IgD-negative memory B cell (primary cell): ENCODE measurements at regions not wholly inside any gene's neighbourhood (a gene's known extent, or its start where the extent isn't known, plus 50 kb on each side); places are given as distances from the start of the nearest gene placed in this dataset.
"Not testable (repeated sequence)": the region's sequence is repeated elsewhere in the genome, so short reads cannot be mapped to it uniquely, and the experiment has no call there.

ENCODE experiments used
- H3K27ac Mint-ChIP-seq, 3 donors: one replicate each; pipeline ENCODE4 v1.8.0; 2020 to 2022; ENCODE audit warnings: mild to moderate bottlenecking in 3 of 3, mixed read lengths in 3 of 3, moderate library complexity in 1 of 3
- H3K27me3 Mint-ChIP-seq: one replicate; pipeline ENCODE4 v1.8.0; 2021; ENCODE audit warnings: mixed read lengths
- H3K36me3 Mint-ChIP-seq: one replicate; pipeline ENCODE4 v1.8.0; 2020; ENCODE audit warnings: mild to moderate bottlenecking, mixed read lengths
- H3K4me1 Mint-ChIP-seq, 3 donors: one replicate each; pipeline ENCODE4 v1.8.0; 2020 to 2022; ENCODE audit warnings: mixed read lengths in 3 of 3, mild to moderate bottlenecking in 1 of 3
- H3K4me3 Mint-ChIP-seq, 4 donors: one replicate each; pipeline ENCODE4 v1.8.0; 2020 to 2022; ENCODE audit warnings: mild to moderate bottlenecking in 4 of 4, mixed read lengths in 4 of 4, moderate library complexity in 3 of 4
- H3K9me3 Mint-ChIP-seq, 3 donors: one replicate each; pipeline ENCODE4 v1.8.0; 2020 to 2021; ENCODE audit warnings: mixed read lengths in 3 of 3, mild to moderate bottlenecking in 1 of 3

GRCh38 chr5:92560698-92561401, 1020.2 kb downstream of the NR2F1-AS1 start:
- Mint-ChIP-seq H3K9me3 (peaks cover 1 to 6% (median 3%) of the 10 kb centered on the region in 3 donors), H3K27me3 (no peaks in the 10 kb centered on the region), H3K4me3 (no peak overlapping the region), H3K27ac (no peak overlapping the region), H3K36me3 (no peaks in the 10 kb centered on the region), H3K4me1 (no peaks in the 10 kb centered on the region)

- H3K9me3 Mint-ChIP-seq, result peaks cover 1 to 6% (median 3%) of the 10 kb centered on the region in 3 donors
- no peaks in the 10 kb centered on the region for H3K27me3 Mint-ChIP-seq
- H3K4me1 Mint-ChIP-seq, result no peaks in the 10 kb centered on the region
- peak overlapping the region in 1 of 3 donors; percentile 16 for H3K27ac Mint-ChIP-seq
- no peak overlapping the region for H3K4me3 Mint-ChIP-seq
- no peaks in the 10 kb centered on the region for H3K36me3 Mint-ChIP-seq
Observed at GRCh38 chr5:92559781-92560180, 1021.2 kb downstream of the NR2F1-AS1 start.

DNA sequence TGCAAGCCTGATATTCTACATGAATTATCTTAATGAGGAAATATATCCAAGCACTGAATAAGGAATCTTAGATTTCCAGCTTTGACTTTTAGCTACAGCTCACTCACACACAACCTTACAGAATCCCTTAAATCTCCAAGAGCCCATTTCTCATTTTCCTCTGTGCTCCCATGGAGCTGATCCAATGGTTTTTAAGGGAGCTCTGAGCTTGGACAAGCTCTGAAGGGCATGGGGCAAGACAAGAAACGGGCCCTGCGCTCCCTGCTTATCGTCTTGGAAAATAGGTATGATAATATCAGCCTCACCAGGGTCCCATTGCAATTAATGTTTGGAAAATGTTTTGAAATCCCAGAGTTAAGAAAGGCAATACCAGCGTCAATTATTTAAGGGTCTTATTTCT, 1021.7 kb downstream of the NR2F1-AS1 start:
- Mint-ChIP-seq H3K9me3 (peaks cover 1 to 6% (median 3%) of the 10 kb centered on the region in 3 donors), H3K4me3 (no peak overlapping the region), H3K27ac (no peak overlapping the region), H3K27me3 (no peaks in the 10 kb centered on the region), H3K4me1 (no peaks in the 10 kb centered on the region), H3K36me3 (no peaks in the 10 kb centered on the region)

GRCh38 chr5:92556747-92557146, 1024.3 kb downstream of the NR2F1-AS1 start:
- Mint-ChIP-seq H3K27me3 (no peaks in the 10 kb centered on the region), H3K36me3 (no peaks in the 10 kb centered on the region), H3K4me3 (no peak overlapping the region), H3K9me3 (peaks cover 1 to 6% (median 3%) of the 10 kb centered on the region in 3 donors), H3K4me1 (no peaks in the 10 kb centered on the region), H3K27ac (no peak overlapping the region)

DNA sequence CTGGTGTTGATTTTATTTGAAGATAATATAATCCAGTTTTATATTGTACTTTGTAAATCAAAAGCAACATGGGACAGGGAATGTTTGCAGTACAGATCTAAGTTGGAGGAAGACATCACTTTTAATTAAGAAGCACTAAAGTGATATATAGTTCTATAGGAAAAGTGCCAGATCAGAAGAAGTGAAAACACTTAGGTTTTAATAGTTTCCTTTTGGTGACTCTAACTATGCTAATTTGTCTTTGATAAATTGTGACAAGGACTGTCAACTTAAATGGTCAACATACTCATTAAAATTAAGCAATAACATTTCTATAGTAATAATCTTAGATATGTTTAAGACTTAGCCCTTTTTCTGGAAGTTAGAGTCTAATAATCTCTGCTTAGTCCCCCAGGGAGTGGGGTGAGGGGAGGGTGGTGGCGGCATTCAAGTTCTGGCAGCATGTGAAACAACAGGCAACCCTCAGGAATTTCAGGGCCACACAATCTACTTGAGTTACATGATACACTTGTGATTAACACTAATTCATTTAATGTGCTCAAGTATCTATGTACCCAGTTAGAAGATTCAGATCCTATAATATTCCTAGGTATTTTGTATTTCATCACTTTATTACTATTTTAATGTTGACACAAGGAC, 1026.5 kb downstream of the NR2F1-AS1 start:
- Mint-ChIP-seq H3K4me3 (no peak overlapping the region), H3K36me3 (no peaks in the 10 kb centered on the region), H3K9me3 (peaks cover 1 to 6% (median 3%) of the 10 kb centered on the region in 3 donors), H3K4me1 (no peaks in the 10 kb centered on the region), H3K27ac (no peak overlapping the region), H3K27me3 (no peaks in the 10 kb centered on the region)

DNA sequence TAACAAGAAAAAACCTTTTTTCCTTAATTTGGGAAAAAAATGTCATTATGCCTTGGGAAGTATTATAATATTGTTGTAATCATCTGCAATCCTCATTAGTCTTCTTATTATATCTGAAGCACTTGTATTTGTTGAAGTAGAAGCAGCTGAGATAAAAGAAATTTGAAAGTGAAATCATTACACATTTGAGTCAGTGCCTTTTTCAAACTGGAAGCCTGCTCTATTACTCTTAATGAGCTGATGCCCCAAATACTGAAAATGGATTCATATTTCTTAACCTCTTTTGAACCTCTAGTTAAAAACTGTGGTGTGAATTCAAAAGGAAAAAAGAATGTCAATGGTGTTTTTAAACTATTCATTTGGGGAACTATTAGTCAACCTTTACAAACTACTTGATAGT, 1027.7 kb downstream of the NR2F1-AS1 start:
- no peaks in the 10 kb centered on the region for H3K27me3 Mint-ChIP-seq
- H3K36me3 Mint-ChIP-seq, result no peaks in the 10 kb centered on the region
- H3K9me3 Mint-ChIP-seq, result peaks cover 1 to 6% (median 3%) of the 10 kb centered on the region in 3 donors
- no peak overlapping the region for H3K4me3 Mint-ChIP-seq
- no peaks in the 10 kb centered on the region for H3K4me1 Mint-ChIP-seq
- H3K27ac Mint-ChIP-seq, result no peak overlapping the region

GRCh38 chr5:92552206-92553160, 1028.5 kb downstream of the NR2F1-AS1 start:
- Mint-ChIP-seq H3K9me3 (peaks cover under 1 to 6% (median 3%) of the 10 kb centered on the region in 3 donors), H3K27ac (no peak overlapping the region), H3K36me3 (no peaks in the 10 kb centered on the region), H3K27me3 (no peaks in the 10 kb centered on the region), H3K4me1 (no peaks in the 10 kb centered on the region), H3K4me3 (no peak overlapping the region)

- Mint-ChIP-seq H3K36me3 (no peaks in the 10 kb centered on the region), H3K27me3 (no peaks in the 10 kb centered on the region), H3K9me3 (no peaks in the 10 kb centered on the region), H3K4me3 (no peak overlapping the region), H3K27ac (no peak overlapping the region), H3K4me1 (no peaks in the 10 kb centered on the region)
Observed at GRCh38 chr5:92548346-92548745, 1032.7 kb downstream of the NR2F1-AS1 start.

DNA sequence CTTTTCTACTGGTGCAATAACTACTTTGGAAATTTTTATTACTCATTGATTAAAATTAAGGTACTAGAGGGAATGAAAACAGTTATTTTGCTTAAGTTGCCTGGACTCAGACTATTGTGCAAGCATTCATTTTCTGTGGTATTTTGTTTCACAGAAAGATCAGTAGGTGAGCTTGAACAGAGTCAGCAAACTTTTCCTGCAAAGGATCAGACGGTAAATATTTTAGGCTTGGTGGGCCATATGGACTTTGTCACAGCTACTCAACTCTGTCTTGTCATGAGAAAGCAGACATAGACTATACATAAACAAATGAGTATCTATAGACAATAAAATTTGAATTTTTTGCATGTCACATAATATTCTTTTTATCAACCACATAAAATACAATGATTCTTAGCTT, 1036.4 kb downstream of the NR2F1-AS1 start:
- no peaks in the 10 kb centered on the region for H3K4me1 Mint-ChIP-seq
- H3K27ac Mint-ChIP-seq, result no peak overlapping the region
- H3K27me3 Mint-ChIP-seq, result no peaks in the 10 kb centered on the region
- H3K4me3 Mint-ChIP-seq, result no peak overlapping the region
- no peaks in the 10 kb centered on the region for H3K36me3 Mint-ChIP-seq
- peaks cover 0 to 2% (median 1%) of the 10 kb centered on the region in 3 donors for H3K9me3 Mint-ChIP-seq

DNA sequence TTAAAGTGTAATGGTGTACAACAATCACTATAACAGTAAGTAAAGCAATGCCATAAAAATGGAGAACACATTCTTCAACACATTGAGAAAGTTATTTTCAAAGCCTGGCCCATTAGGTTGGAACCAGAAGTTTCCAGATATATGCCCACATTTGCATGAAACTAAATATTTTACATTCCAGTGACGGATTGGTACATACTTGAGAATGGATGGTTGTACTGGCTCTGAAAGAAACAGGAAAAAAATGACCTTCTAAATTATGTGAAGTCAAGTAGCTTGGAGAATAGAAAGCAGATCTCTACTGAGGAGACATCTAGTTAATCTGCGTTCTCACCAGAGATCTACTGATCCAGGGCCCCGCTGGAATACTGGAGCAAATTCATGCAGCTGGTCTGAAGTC, 1037.0 kb downstream of the NR2F1-AS1 start:
- H3K4me1 Mint-ChIP-seq, result no peaks in the 10 kb centered on the region
- H3K36me3 Mint-ChIP-seq, result no peaks in the 10 kb centered on the region
- peaks cover 0 to 2% (median 1%) of the 10 kb centered on the region in 3 donors for H3K9me3 Mint-ChIP-seq
- no peaks in the 10 kb centered on the region for H3K27me3 Mint-ChIP-seq
- no peak overlapping the region for H3K4me3 Mint-ChIP-seq
- H3K27ac Mint-ChIP-seq, result no peak overlapping the region

DNA sequence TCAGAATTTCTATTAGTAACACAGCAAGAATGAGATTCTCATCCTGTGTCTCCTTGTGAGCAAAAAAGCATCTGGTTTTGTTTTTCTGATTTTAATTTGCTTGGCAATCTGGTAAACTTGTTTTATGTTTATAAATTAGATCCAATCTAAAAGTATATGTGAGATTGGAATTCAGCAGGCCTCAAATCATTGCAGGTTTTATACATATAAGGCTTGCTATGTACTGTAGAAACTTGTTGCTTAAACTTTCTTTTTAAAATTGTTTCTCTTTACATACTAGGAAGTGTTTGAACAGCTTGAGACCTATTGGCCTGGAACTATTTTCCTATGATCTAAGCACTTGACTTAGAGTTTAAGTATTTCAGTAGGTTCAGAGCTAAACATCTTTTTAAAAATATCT, 1037.8 kb downstream of the NR2F1-AS1 start:
- Mint-ChIP-seq H3K4me3 (no peak overlapping the region), H3K4me1 (no peaks in the 10 kb centered on the region), H3K9me3 (peaks cover 2 to 4% (median 2%) of the 10 kb centered on the region in 3 donors)

GRCh38 chr5:92542017-92542416, 1039.0 kb downstream of the NR2F1-AS1 start:
- not testable (repeated sequence) for H3K4me1 Mint-ChIP-seq, H3K36me3 Mint-ChIP-seq, H3K4me3 Mint-ChIP-seq, H3K9me3 Mint-ChIP-seq, H3K27me3 Mint-ChIP-seq, H3K27ac Mint-ChIP-seq

More for the DNA sequence above, 1037.8 kb downstream of the NR2F1-AS1 start:
- Mint-ChIP-seq H3K27me3 (no peaks in the 10 kb centered on the region), H3K36me3 (no peaks in the 10 kb centered on the region), H3K27ac (no peak overlapping the region)

DNA sequence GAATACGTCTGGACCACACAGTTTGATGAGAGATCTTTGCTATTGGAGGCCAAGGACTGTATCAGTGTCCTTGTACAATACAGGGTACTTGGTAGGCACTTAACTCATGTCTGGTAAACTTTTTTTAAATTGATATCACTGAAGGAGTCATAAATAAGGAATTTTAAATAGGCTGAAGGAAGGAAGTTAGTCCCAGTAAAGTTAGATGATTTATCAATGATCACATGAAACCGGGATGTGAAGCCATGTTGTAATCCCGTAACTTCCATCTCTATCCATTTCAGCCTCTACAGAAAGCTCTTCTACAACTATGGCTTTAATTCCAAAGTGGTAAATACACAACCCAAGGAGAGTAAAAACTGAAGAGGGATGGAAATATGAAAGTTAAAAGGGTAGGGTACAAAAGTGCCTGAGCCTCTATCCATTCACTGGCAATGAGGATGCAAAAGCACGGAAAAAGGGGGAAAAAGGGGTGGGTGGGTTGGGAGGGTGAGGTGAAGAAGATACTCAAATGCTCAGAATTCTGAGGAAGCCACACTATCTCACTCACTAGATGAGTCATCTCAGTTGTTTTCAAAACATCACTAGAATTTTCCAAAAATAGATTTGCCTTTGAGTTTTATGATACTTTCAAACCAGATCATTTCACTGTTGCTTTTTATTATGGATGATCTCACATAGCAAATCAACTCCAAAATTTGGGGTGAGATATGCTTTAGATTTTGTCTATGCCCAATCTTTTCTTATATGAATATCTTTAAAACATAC, 1053.5 kb downstream of the NR2F1-AS1 start:
- no peaks in the 10 kb centered on the region for H3K27me3 Mint-ChIP-seq
- H3K4me1 Mint-ChIP-seq, result no peaks in the 10 kb centered on the region
- no peaks in the 10 kb centered on the region for H3K36me3 Mint-ChIP-seq
- no peak overlapping the region for H3K4me3 Mint-ChIP-seq
- peaks cover 0 to 4% (median 2%) of the 10 kb centered on the region in 3 donors for H3K9me3 Mint-ChIP-seq
- H3K27ac Mint-ChIP-seq, result no peak overlapping the region

GRCh38 chr5:92525131-92525530, 1055.9 kb downstream of the NR2F1-AS1 start:
- Mint-ChIP-seq H3K9me3 (peaks cover 0 to 4% (median 2%) of the 10 kb centered on the region in 3 donors), H3K4me3 (no peak overlapping the region), H3K4me1 (no peaks in the 10 kb centered on the region), H3K36me3 (no peaks in the 10 kb centered on the region), H3K27ac (no peak overlapping the region), H3K27me3 (no peaks in the 10 kb centered on the region)
